ENCODE measurements at regions not wholly inside any gene's neighbourhood (a gene's known extent, or its start where the extent isn't known, plus 50 kb on each side); places are given as distances from the start of the nearest gene placed in this dataset.

GRCh38 chr5:176723440-176723839 lies 76.2 kb downstream of the TSPAN17 start:
- TF ChIP-seq ARNTL (CRISPR knock-in tag; IDR thresholded peaks at IDR 0.05; ENCODE audit: borderline replicate concordance, low read depth) (no peak), PATZ1 (CRISPR knock-in tag; IDR thresholded peaks at IDR 0.05; ENCODE audit: borderline replicate concordance) (no peak), TOX (CRISPR knock-in tag; IDR thresholded peaks at IDR 0.05; ENCODE audit: borderline replicate concordance) (no peak), CREB5 (CRISPR knock-in tag; IDR thresholded peaks at IDR 0.05; ENCODE audit: low read depth) (no peak)
